Skeletal muscle satellite cell (primary cell): ENCODE measurements at regions not wholly inside any gene's neighbourhood (a gene's known extent, or its start where the extent isn't known, plus 50 kb on each side); places are given as distances from the start of the nearest gene placed in this dataset.

ENCODE experiments used
- H3K27me3 ChIP-seq: 2 replicates; pipeline ENCODE4 v1.7.0; 2013; ENCODE audit warnings: low read length; ENCODE audit not compliant: control insufficient read depth, insufficient read depth
- H3K36me3 ChIP-seq: 2 replicates; pipeline ENCODE4 v1.7.0; 2013; ENCODE audit warnings: mild to moderate bottlenecking, control low read depth, low read length; ENCODE audit not compliant: insufficient read depth
- H3K4me1 ChIP-seq: 2 replicates; pipeline ENCODE4 v1.7.0; 2013; ENCODE audit warnings: low read length; ENCODE audit not compliant: control insufficient read depth, insufficient read depth
- H3K4me2 ChIP-seq: 2 replicates; pipeline ENCODE4 v1.7.0; 2013; ENCODE audit warnings: mild to moderate bottlenecking, low read length
- H3K4me3 ChIP-seq: 2 replicates; pipeline ENCODE4 v1.7.0; 2013; ENCODE audit warnings: low read length
- H3K9ac ChIP-seq: 2 replicates; pipeline ENCODE4 v1.7.0; 2013; ENCODE audit warnings: mild to moderate bottlenecking, low read depth, low read length, moderate library complexity
- H3K9me3 ChIP-seq: replicated peaks from 2 replicates; pipeline ENCODE4 v1.7.0; 2013; ENCODE audit warnings: mild to moderate bottlenecking, control low read depth, low read length

GRCh38 chr18:39341129-39341528, 1775.5 kb upstream of the CELF4 start:
- no peaks in the 10 kb centered on the region for H3K27me3 ChIP-seq

GRCh38 chr18:39340418-39340817, 1774.8 kb upstream of the CELF4 start:
- Histone ChIP-seq H3K4me3 (no peak overlapping the region), H3K4me1 (no peaks in the 10 kb centered on the region), H3K9me3 (no peaks in the 10 kb centered on the region), H3K36me3 (no peaks in the 10 kb centered on the region), H3K9ac (no peak overlapping the region), H3K27me3 (no peaks in the 10 kb centered on the region), H3K4me2 (no peak overlapping the region)

More at GRCh38 chr18:39341129-39341528, 1775.5 kb upstream of the CELF4 start:
- Histone ChIP-seq H3K36me3 (no peaks in the 10 kb centered on the region), H3K4me3 (no peak overlapping the region), H3K9ac (no peak overlapping the region), H3K9me3 (no peaks in the 10 kb centered on the region), H3K4me1 (no peaks in the 10 kb centered on the region), H3K4me2 (no peak overlapping the region)

DNA sequence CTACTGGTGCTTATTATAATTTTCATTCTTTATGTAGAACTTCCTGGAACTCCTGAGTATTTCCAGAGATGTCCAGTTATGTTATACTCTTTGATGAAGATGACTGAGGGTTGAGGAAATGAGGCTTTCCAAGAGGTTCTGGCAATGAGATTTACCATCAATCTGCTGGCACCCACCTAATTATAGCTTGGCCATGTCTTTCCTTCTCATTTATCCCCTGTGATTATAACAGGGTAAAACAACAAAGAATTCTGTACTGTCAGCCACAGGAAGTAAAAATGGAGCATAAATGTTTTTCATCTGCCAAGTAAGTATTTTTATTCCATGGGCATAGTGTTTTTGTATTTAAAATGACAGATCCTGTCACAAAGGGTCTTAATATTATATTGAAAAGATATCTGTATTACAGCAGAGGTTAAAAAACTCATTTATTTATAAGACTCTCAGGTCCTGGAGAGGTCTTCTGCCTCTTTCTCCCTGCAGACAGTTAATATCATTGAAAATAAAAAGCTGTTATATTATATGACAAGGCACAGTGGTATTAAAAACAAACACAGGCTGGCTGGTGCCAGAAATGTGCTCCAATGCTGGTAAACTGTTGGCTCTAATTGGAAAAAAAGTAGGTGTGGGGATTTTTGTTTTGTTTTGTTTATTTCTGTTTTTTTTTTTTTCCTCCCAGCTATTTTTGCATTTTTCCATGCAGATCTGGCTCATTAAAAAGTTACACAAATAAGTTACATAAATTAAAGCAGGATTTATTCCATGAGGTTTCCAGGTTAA, 1764.1 kb upstream of the CELF4 start:
- H3K4me1 ChIP-seq = no peaks in the 10 kb centered on the region
- no peaks in the 10 kb centered on the region for H3K27me3 ChIP-seq
- no peaks in the 10 kb centered on the region for H3K9me3 ChIP-seq
- no peak overlapping the region for H3K4me3 ChIP-seq
- no peak overlapping the region for H3K9ac ChIP-seq
- no peak overlapping the region for H3K4me2 ChIP-seq
- H3K36me3 ChIP-seq = no peaks in the 10 kb centered on the region

DNA sequence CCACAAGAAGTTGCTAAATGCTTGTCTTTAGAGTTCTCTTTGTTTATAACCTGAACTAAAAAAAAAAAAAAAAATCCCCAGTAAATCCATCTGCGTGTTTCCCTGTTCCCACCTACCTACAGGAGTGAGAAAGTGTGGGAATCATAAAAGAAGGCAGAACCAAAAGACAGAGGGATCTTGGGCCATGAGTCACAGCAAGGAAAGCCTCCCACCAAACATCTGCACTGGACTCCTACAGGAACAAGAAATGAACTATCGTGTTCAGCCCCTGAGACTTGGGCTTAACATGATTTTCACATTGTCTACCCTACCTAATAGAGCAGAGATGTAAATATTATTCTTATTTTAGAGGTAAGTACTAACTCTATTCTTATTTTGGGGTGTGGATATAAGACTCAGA, 1761.2 kb upstream of the CELF4 start:
- H3K9me3 ChIP-seq = no peaks in the 10 kb centered on the region
- H3K36me3 ChIP-seq = no peaks in the 10 kb centered on the region
- no peaks in the 10 kb centered on the region for H3K4me1 ChIP-seq
- H3K4me3 ChIP-seq = no peak overlapping the region
- H3K9ac ChIP-seq = no peak overlapping the region
- H3K4me2 ChIP-seq = no peak overlapping the region
- no peaks in the 10 kb centered on the region for H3K27me3 ChIP-seq

DNA sequence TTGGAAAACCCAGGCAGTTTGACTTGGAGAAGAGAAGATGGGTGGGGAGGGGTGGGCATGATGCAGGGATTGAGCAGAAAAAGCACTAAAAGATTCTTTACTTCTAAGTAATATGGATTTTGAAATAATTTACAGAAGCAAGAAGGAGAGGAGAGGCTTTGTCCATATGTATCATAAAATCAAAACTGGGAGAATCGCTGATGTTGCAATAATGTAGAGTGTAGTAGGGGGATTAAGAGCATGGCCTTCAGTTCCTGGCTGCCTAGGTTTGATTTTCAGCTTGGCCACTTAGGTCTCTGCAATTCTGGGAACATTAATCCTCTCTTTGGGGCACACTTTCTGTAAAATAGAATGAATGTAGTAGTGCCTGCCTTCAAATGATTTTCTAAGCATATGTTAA, 1760.4 kb upstream of the CELF4 start:
- H3K9me3 ChIP-seq = no peaks in the 10 kb centered on the region

GRCh38 chr18:39319141-39319540, 1753.5 kb upstream of the CELF4 start:
- no peaks in the 10 kb centered on the region for H3K27me3 ChIP-seq
- no peak overlapping the region for H3K4me2 ChIP-seq
- no peaks in the 10 kb centered on the region for H3K4me1 ChIP-seq
- no peak overlapping the region for H3K9ac ChIP-seq
- no peak overlapping the region for H3K4me3 ChIP-seq
- H3K9me3 ChIP-seq = no peaks in the 10 kb centered on the region
- H3K36me3 ChIP-seq = no peaks in the 10 kb centered on the region

More for the DNA sequence above, 1760.4 kb upstream of the CELF4 start:
- no peak overlapping the region for H3K4me3 ChIP-seq
- H3K9ac ChIP-seq = no peak overlapping the region
- H3K36me3 ChIP-seq = no peaks in the 10 kb centered on the region
- no peaks in the 10 kb centered on the region for H3K4me1 ChIP-seq
- no peaks in the 10 kb centered on the region for H3K27me3 ChIP-seq
- H3K4me2 ChIP-seq = no peak overlapping the region

DNA sequence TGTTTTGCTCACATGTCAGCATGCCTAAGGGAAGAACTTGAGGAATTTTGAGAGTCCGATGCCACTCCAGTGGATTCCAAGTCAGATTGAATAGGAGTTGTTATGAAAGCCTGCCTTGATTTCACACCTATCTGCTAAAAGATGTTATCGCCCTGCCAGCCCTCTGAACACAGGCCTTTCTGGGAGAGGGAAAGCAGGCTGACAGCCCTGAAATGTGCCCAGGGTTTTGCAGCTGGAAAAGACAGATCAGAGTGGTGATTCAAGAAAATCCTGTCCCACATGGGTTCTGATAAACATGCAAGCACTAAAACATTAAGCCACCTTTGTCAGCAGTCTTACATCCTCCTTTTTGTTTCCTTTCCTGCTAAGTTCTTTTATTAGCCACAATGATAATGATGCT, 1752.9 kb upstream of the CELF4 start:
- no peaks in the 10 kb centered on the region for H3K9me3 ChIP-seq

DNA sequence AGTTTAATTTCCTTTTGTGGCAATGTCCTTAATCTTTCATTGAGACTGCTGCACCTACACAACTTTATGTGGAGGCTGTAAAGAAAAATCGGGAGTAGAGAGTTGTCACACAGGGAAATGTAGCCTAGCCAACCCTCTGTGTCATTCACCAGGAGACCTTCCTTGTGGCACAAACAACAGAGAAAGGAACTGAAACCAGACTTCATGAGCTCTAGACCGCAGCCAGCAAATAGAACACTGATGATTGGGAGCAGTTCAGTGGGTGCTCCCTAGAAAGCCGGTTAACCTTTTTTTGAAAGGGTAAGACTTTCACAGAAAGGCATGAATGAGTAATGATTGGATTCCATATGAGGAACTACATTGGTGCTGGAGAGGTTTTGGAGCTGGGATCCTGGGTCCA, 1752.4 kb upstream of the CELF4 start:
- Histone ChIP-seq H3K27me3 (no peaks in the 10 kb centered on the region), H3K4me1 (no peaks in the 10 kb centered on the region), H3K9me3 (no peaks in the 10 kb centered on the region), H3K4me3 (no peak overlapping the region), H3K4me2 (no peak overlapping the region), H3K9ac (no peak overlapping the region), H3K36me3 (no peaks in the 10 kb centered on the region)

More for the DNA sequence above, 1752.9 kb upstream of the CELF4 start:
- H3K36me3 ChIP-seq = no peaks in the 10 kb centered on the region
- no peak overlapping the region for H3K9ac ChIP-seq
- H3K4me2 ChIP-seq = no peak overlapping the region
- H3K4me1 ChIP-seq = no peaks in the 10 kb centered on the region
- no peak overlapping the region for H3K4me3 ChIP-seq
- H3K27me3 ChIP-seq = no peaks in the 10 kb centered on the region

DNA sequence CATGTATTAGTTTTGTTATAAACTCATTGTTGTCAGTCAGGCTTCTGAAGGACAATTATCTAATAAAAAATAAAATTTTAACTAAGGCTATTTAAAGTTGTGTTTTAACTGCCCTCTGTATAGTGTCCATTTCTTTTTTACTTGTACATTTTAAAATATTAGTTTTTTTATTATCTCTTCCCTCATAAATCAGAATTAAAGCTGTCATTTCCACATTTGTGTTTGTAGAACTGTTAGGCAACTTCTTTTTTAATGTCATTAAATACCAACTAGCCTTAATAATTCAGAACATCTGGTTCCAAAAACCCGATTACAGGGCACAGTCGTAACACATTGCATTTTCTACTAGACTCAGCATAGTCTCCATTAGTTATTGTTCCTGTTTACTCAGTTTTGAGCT, 1749.0 kb upstream of the CELF4 start:
- H3K9me3 ChIP-seq = no peaks in the 10 kb centered on the region
- H3K27me3 ChIP-seq = no peaks in the 10 kb centered on the region

GRCh38 chr18:39313992-39314391, 1748.4 kb upstream of the CELF4 start:
- Histone ChIP-seq H3K36me3 (no peaks in the 10 kb centered on the region), H3K27me3 (no peaks in the 10 kb centered on the region), H3K9me3 (no peaks in the 10 kb centered on the region), H3K4me2 (no peak overlapping the region), H3K9ac (no peak overlapping the region), H3K4me1 (no peaks in the 10 kb centered on the region), H3K4me3 (no peak overlapping the region)

More for the DNA sequence above, 1749.0 kb upstream of the CELF4 start:
- Histone ChIP-seq H3K4me3 (no peak overlapping the region), H3K4me1 (no peaks in the 10 kb centered on the region), H3K36me3 (no peaks in the 10 kb centered on the region), H3K4me2 (no peak overlapping the region), H3K9ac (no peak overlapping the region)

GRCh38 chr18:39311111-39311712, 1745.6 kb upstream of the CELF4 start:
- Histone ChIP-seq H3K4me3 (no peak overlapping the region), H3K27me3 (no peaks in the 10 kb centered on the region), H3K9me3 (no peaks in the 10 kb centered on the region), H3K36me3 (no peaks in the 10 kb centered on the region), H3K4me1 (no peaks in the 10 kb centered on the region), H3K4me2 (no peak overlapping the region), H3K9ac (no peak overlapping the region)
